Endometrium (tissue), 2 donors: ENCODE measurements at regions not wholly inside any gene's neighbourhood (a gene's known extent, or its start where the extent isn't known, plus 50 kb on each side); places are given as distances from the start of the nearest gene placed in this dataset.
"Not testable (repeated sequence)": the region's sequence is repeated elsewhere in the genome, so short reads cannot be mapped to it uniquely, and the experiment has no call there.

Experiments
- FAIRE-seq: peaks from 2 replicates; lab custom pipeline; 2012; peaks lifted over from hg19 to GRCh38; lab: Jason Lieb, UNC
- donor health status: control.
- donor health status: control.

GRCh38 chr16:35574011-35574410, 2114.6 kb downstream of the TP53TG3F start:
- FAIRE-seq, result no peak

- no peak for FAIRE-seq
These were observed 2115.3 kb downstream of the TP53TG3F start for GRCh38 chr16:35574454-35575431.

- FAIRE-seq, result no peak
These were observed 2116.0 kb downstream of the TP53TG3F start for GRCh38 chr16:35575432-35575821.

- no peak for FAIRE-seq
These were observed 2126.0 kb downstream of the TP53TG3F start for GRCh38 chr16:35585411-35585810.

- not testable (repeated sequence) for FAIRE-seq
These were observed 2131.5 kb downstream of the TP53TG3F start for GRCh38 chr16:35590913-35591312.

- FAIRE-seq, result no peak
These were observed 2137.1 kb downstream of the TP53TG3F start for GRCh38 chr16:35596467-35596866.

- FAIRE-seq, result no peak
These were observed 2139.4 kb downstream of the TP53TG3F start for GRCh38 chr16:35598696-35599332.

- FAIRE-seq, result no peak
These were observed 2140.2 kb downstream of the TP53TG3F start for GRCh38 chr16:35599429-35600160.

- not testable (repeated sequence) for FAIRE-seq
These were observed 2140.7 kb downstream of the TP53TG3F start for GRCh38 chr16:35600161-35600555.

GRCh38 chr16:35602116-35602515, 2142.7 kb downstream of the TP53TG3F start:
- no peak for FAIRE-seq

GRCh38 chr16:35603371-35603770, 2144.0 kb downstream of the TP53TG3F start:
- FAIRE-seq, result not testable (repeated sequence)

- FAIRE-seq, result no peak
These were observed 2146.5 kb downstream of the TP53TG3F start for GRCh38 chr16:35605921-35606320.

GRCh38 chr16:35614883-35615282, 2155.5 kb downstream of the TP53TG3F start:
- not testable (repeated sequence) for FAIRE-seq

- not testable (repeated sequence) for FAIRE-seq
These were observed 2159.8 kb downstream of the TP53TG3F start for GRCh38 chr16:35619176-35619575.

- FAIRE-seq, result no peak
These were observed 2166.6 kb downstream of the TP53TG3F start for GRCh38 chr16:35626041-35626440.

- no peak for FAIRE-seq
These were observed 2169.6 kb downstream of the TP53TG3F start for GRCh38 chr16:35628976-35629375.

- FAIRE-seq, result no peak
These were observed 2172.0 kb downstream of the TP53TG3F start for GRCh38 chr16:35631261-35631945.

- no peak for FAIRE-seq
These were observed 2177.2 kb downstream of the TP53TG3F start for GRCh38 chr16:35636480-35637230.

- no peak for FAIRE-seq
These were observed 2178.3 kb downstream of the TP53TG3F start for GRCh38 chr16:35637683-35638082.

- no peak for FAIRE-seq
These were observed 2180.1 kb downstream of the TP53TG3F start for GRCh38 chr16:35639233-35640205.
